Kidney (tissue), 13 donors: ENCODE measurements at regions not wholly inside any gene's neighbourhood (a gene's known extent, or its start where the extent isn't known, plus 50 kb on each side); places are given as distances from the start of the nearest gene placed in this dataset.

Source experiments
- DNase-seq, 5 donors: peaks; one replicate each; pipeline ENCODE4 v3.0.0-alpha.2; 2013 to 2020
- FAIRE-seq: peaks from 2 replicates; lab custom pipeline; 2012; peaks lifted over from hg19 to GRCh38; lab: Jason Lieb, UNC
- H3K27ac ChIP-seq, 2 donors: one replicate each; pipeline ENCODE4 v1.7.0; 2013; ENCODE audit warnings: low read depth in 2 of 2, low read length in 2 of 2, inconsistent platforms in 1 of 2
- H3K27me3 ChIP-seq: one replicate; pipeline ENCODE4 v1.7.1; 2013; ENCODE audit warnings: low read length, inconsistent platforms; ENCODE audit not compliant: control insufficient read depth, insufficient read depth
- H3K36me3 ChIP-seq, 3 donors: one replicate each; pipeline versions ENCODE4 v1.7.0 to v1.7.1; 2013; ENCODE audit warnings: low read length in 3 of 3, control low read depth in 1 of 3, inconsistent platforms in 1 of 3; ENCODE audit not compliant: insufficient read depth in 3 of 3, control insufficient read depth in 2 of 3
- H3K4me1 ChIP-seq, 3 donors: one replicate each; pipeline versions ENCODE4 v1.7.0 to v1.7.1; 2013; ENCODE audit warnings: low read length in 3 of 3, inconsistent platforms in 1 of 3, low read depth in 1 of 3; ENCODE audit not compliant: control insufficient read depth in 2 of 3, insufficient read depth in 2 of 3
- H3K4me3 ChIP-seq, 3 donors: one replicate each; pipeline versions ENCODE4 v1.7.0 to v1.8.1; 2013; ENCODE audit warnings: low read length in 3 of 3, control low read depth in 1 of 3, inconsistent platforms in 1 of 3
- H3K9ac ChIP-seq, 3 donors: one replicate each; pipeline versions ENCODE4 v1.7.0 to v1.7.1; 2013; ENCODE audit warnings: low read length in 3 of 3, control low read depth in 1 of 3, inconsistent platforms in 1 of 3
- H3K9me3 ChIP-seq, 3 donors: one replicate each; pipeline versions ENCODE4 v1.7.0 to v1.7.1; 2013; ENCODE audit warnings: low read length in 3 of 3, control low read depth in 1 of 3, inconsistent platforms in 1 of 3; ENCODE audit not compliant: control insufficient read depth in 2 of 3, insufficient read depth in 1 of 3
- CTCF ChIP-seq: IDR thresholded peaks from 3 replicates; pipeline ENCODE4 v1.5.1; 2012; ENCODE audit warnings: mild to moderate bottlenecking, moderate library complexity, borderline replicate concordance; ENCODE audit not compliant: insufficient read depth; ENCODE audit errors: extremely low read depth
- intact Hi-C: fragments of 100-400 bp; cut with DNase I; formaldehyde crosslinking; loops from one replicate; pipeline ENCODE4 v1.11.1; 2022
- donor health status: control.
- donor health status: control.
- donor health status: control.
- donor health status: control.
- donor health status: control.
- donor health status: DM: yes; HTN: yes; CAD: no.
- donor health status: Normal renal cell carcinoma (clear cell type).

DNA sequence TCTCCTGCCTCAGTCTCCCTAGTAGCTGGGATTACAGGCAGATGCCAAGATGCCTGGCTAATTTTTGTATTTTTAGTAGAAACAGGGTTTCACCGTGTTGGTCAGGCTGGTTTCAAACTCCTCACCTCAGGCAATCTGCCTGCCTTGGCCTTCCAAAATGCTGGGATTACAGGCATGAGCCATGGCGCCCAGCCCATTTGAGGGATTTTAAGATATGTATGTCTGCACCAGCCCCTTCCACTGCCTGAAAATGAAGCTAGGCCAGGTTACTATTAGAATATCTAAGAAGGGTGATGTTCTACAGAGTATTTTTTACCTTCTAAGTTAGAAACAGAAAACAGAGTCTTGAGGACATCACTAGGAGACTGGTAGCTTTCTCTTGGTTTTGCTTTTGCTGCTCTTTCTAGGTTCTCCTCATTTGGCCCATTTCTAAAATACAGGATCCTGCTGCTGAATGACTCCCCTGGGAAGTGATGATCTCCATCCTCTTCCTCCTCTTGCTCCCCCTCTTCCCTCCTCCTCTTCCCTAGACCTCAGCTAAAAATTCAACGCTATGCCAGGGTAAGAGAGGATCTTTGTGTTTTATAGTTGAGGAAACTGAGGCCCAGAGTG, 118.5 kb downstream of the MYCN start:
- no peaks in the 10 kb centered on the region for H3K4me1 ChIP-seq
- no peak overlapping the region for H3K27ac ChIP-seq
- no peak overlapping the region for H3K9ac ChIP-seq
- no peak for TF ChIP-seq CTCF
- FAIRE-seq (no peak), DNase-seq (no peak)
- H3K36me3 ChIP-seq, result no peaks in the 10 kb centered on the region
- no peaks in the 10 kb centered on the region for H3K27me3 ChIP-seq
- H3K9me3 ChIP-seq, result peaks cover 0 to 6% (median 0%) of the 10 kb centered on the region in 3 donors
- H3K4me3 ChIP-seq, result no peak overlapping the region
- intact Hi-C loops, result no loop called here

DNA sequence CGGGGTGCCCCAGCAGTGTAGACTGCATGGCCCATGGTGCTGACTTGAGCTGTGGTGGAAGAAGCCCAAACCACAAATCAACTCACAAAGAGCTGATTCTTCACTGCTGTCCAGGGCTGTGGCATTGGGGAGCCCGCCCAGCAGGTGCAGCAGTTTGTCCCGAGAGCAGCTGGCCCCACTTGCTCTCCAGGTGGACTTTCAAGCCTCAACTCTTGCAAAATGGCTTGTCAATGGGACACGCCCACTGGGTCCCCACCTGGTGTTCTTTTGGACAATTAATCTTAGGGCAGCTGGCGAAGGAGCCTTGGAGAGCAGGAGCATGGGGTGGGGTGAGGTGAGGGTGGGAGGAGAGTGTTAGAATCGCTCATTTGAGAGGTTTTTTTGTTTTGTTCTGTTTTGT, 117.9 kb downstream of the MYCN start:
- peaks cover 0 to 5% (median 0%) of the 10 kb centered on the region in 3 donors for H3K9me3 ChIP-seq
- no peak overlapping the region for H3K4me3 ChIP-seq
- intact Hi-C loops, result no loop called here
- H3K27me3 ChIP-seq, result no peaks in the 10 kb centered on the region
- FAIRE-seq (no peak), DNase-seq (no peak)
- no peak overlapping the region for H3K27ac ChIP-seq
- no peaks in the 10 kb centered on the region for H3K4me1 ChIP-seq
- TF ChIP-seq CTCF, result no peak
- H3K9ac ChIP-seq, result no peak overlapping the region
- H3K36me3 ChIP-seq, result no peaks in the 10 kb centered on the region

- intact Hi-C loops, result no loop called here
- H3K9ac ChIP-seq, result no peak overlapping the region
- H3K4me3 ChIP-seq, result no peak overlapping the region
- no peaks in the 10 kb centered on the region for H3K4me1 ChIP-seq
- DNase-seq, result no peak
- no peak for FAIRE-seq
- H3K27me3 ChIP-seq, result no peaks in the 10 kb centered on the region
- H3K36me3 ChIP-seq, result no peaks in the 10 kb centered on the region
- H3K9me3 ChIP-seq, result no peaks in the 10 kb centered on the region
- no peak for TF ChIP-seq CTCF
- H3K27ac ChIP-seq, result no peak overlapping the region
Observed at GRCh38 chr2:16057661-16058060, 117.3 kb downstream of the MYCN start.
